GM19043 (cell line): ENCODE measurements at regions not wholly inside any gene's neighbourhood (a gene's known extent, or its start where the extent isn't known, plus 50 kb on each side); places are given as distances from the start of the nearest gene placed in this dataset.

Experiments used
- ATAC-seq: cut with Tn5 transposase; IDR thresholded peaks from one replicate; pipeline ENCODE4 v1.9.1; 2021; ENCODE audit warnings: low read depth; ENCODE audit not compliant: unreplicated experiment

- no peak for ATAC-seq
Measured at GRCh38 chr14:101186992-101187815, 283.7 kb upstream of the RTL1 start.

- ATAC-seq: no peak
Measured at GRCh38 chr14:101187816-101188570, 284.5 kb upstream of the RTL1 start.

- ATAC-seq: no peak
Measured at GRCh38 chr14:101188571-101188915, 285.0 kb upstream of the RTL1 start.

GRCh38 chr14:101189266-101189665 lies 285.7 kb upstream of the RTL1 start:
- ATAC-seq: no peak

GRCh38 chr14:101189962-101190560 lies 286.5 kb upstream of the RTL1 start:
- ATAC-seq: no peak

GRCh38 chr14:101191101-101191720 lies 287.7 kb upstream of the RTL1 start:
- ATAC-seq: no peak

- ATAC-seq: no peak
Measured at GRCh38 chr14:101191721-101192660, 288.5 kb upstream of the RTL1 start.

- ATAC-seq: no peak
Measured at GRCh38 chr14:101192661-101193000, 289.1 kb upstream of the RTL1 start.

GRCh38 chr14:101193106-101193844 lies 289.8 kb upstream of the RTL1 start:
- ATAC-seq: no peak

- ATAC-seq: no peak
Measured at GRCh38 chr14:101193845-101194372, 290.4 kb upstream of the RTL1 start.

- no peak for ATAC-seq
Measured at GRCh38 chr14:101194373-101195308, 291.1 kb upstream of the RTL1 start.

- no peak for ATAC-seq
Measured at GRCh38 chr14:101195309-101195901, 291.9 kb upstream of the RTL1 start.

GRCh38 chr14:101196051-101196712 lies 292.7 kb upstream of the RTL1 start:
- ATAC-seq: no peak

- ATAC-seq: no peak
Measured at GRCh38 chr14:101196795-101197590, 293.5 kb upstream of the RTL1 start.

GRCh38 chr14:101197595-101198397 lies 294.3 kb upstream of the RTL1 start:
- ATAC-seq: no peak
